ENCODE measurements at regions not wholly inside any gene's neighbourhood (a gene's known extent, or its start where the extent isn't known, plus 50 kb on each side); places are given as distances from the start of the nearest gene placed in this dataset.

GRCh38 chr9:87086221-87086818, 139.0 kb upstream of the GAS1 start:
- DNase-seq, result no peak

GRCh38 chr9:87087197-87087596, 139.9 kb upstream of the GAS1 start:
- DNase-seq, result no peak

- DNase-seq, result no peak
Measured at GRCh38 chr9:87088192-87088591, 140.9 kb upstream of the GAS1 start.

- DNase-seq, result no peak
Measured at GRCh38 chr9:87088621-87089365, 141.5 kb upstream of the GAS1 start.

GRCh38 chr9:87089506-87089905, 142.2 kb upstream of the GAS1 start:
- no peak for DNase-seq

GRCh38 chr9:87089929-87090328, 142.6 kb upstream of the GAS1 start:
- no peak for DNase-seq

- DNase-seq, result no peak
Measured at GRCh38 chr9:87093777-87094176, 146.5 kb upstream of the GAS1 start.

- no peak for DNase-seq
Measured at GRCh38 chr9:87095951-87096350, 148.6 kb upstream of the GAS1 start.

- no peak for DNase-seq
Measured at GRCh38 chr9:87096506-87096905, 149.2 kb upstream of the GAS1 start.

GRCh38 chr9:87097238-87097637, 149.9 kb upstream of the GAS1 start:
- DNase-seq, result no peak

GRCh38 chr9:87099407-87099806, 152.1 kb upstream of the GAS1 start:
- DNase-seq, result no peak

- no peak for DNase-seq
Measured at GRCh38 chr9:87100001-87100400, 152.7 kb upstream of the GAS1 start.

- no peak for DNase-seq
Measured at GRCh38 chr9:87102126-87102525, 154.8 kb upstream of the GAS1 start.

- DNase-seq, result no peak
Measured at GRCh38 chr9:87107072-87107471, 159.8 kb upstream of the GAS1 start.

GRCh38 chr9:87108661-87109060, 161.4 kb upstream of the GAS1 start:
- DNase-seq, result no peak

- DNase-seq, result no peak
Measured at GRCh38 chr9:87109231-87109631, 161.9 kb upstream of the GAS1 start.

- no peak for DNase-seq
Measured at GRCh38 chr9:87109851-87110250, 162.5 kb upstream of the GAS1 start.

- DNase-seq, result no peak
Measured at GRCh38 chr9:87111010-87111409, 163.7 kb upstream of the GAS1 start.

GRCh38 chr9:87112656-87113055, 165.3 kb upstream of the GAS1 start:
- DNase-seq, result no peak

- DNase-seq, result no peak
Measured at GRCh38 chr9:87113874-87114273, 166.6 kb upstream of the GAS1 start.

- no peak for DNase-seq
Measured at GRCh38 chr9:87115785-87116184, 168.5 kb upstream of the GAS1 start.

- DNase-seq, result no peak
Measured at GRCh38 chr9:87116492-87116891, 169.2 kb upstream of the GAS1 start.

GRCh38 chr9:87118594-87118993, 171.3 kb upstream of the GAS1 start:
- DNase-seq, result no peak

- DNase-seq, result no peak
Measured at GRCh38 chr9:87119328-87119881, 172.1 kb upstream of the GAS1 start.

GRCh38 chr9:87120610-87121009, 173.3 kb upstream of the GAS1 start:
- no peak for DNase-seq
